HCT116 (cell line): ENCODE measurements at regions not wholly inside any gene's neighbourhood (a gene's known extent, or its start where the extent isn't known, plus 50 kb on each side); places are given as distances from the start of the nearest gene placed in this dataset.

Experiments
- ATAC-seq: fragments of 200-7000 bp; cut with Tn5 transposase; 2 replicates; pipeline ENCODE4 v1.9.1; 2020; ENCODE audit warnings: mild to moderate bottlenecking, moderate library complexity
- BruUV-seq: library from RNA; stranded (reverse); fragments of 400-500 nt; replicated peaks from 2 replicates; lab custom pipeline; 2021; lab: Mats Ljungman, UMichigan
- CTCF ChIA-PET: fragments of 300-600 bp; sonication (Branson Sonifier 250); formaldehyde crosslinking; loops from one replicate; lab custom pipeline; 2021; ENCODE audit warnings: antibody characterized with exemption; lab: Charles Lee
- POLR2A ChIA-PET: fragments of 300-600, 350-600 bp; sonication (Branson Sonifier 250); formaldehyde crosslinking; loops from one replicate; lab custom pipeline; 2021; ENCODE audit warnings: antibody characterized with exemption; lab: Charles Lee
- RAD21 ChIA-PET, 2 experiments: fragments of 300-600 bp; sonication (Branson Sonifier 250); formaldehyde crosslinking; loops; one replicate each; lab custom pipeline; 2023; ENCODE audit warnings: low total read pairs in 2 of 2; ENCODE audit not compliant: uncharacterized antibody in 2 of 2, unreplicated experiment in 2 of 2, low non-redundant PET in 1 of 2; lab: Charles Lee
- DNase-seq: peaks from one replicate; pipeline ENCODE4 v3.0.0-alpha.2; 2010; ENCODE audit warnings: low read depth, low spot score
- H2AFZ ChIP-seq: fragments of 200-600 bp; shearing (Covaris generic), sonication (generic); 2 replicates; pipeline ENCODE4 v1.6.1; 2017; ENCODE audit warnings: low read depth, mixed run types, mixed read lengths, antibody characterized with exemption, low read length; ENCODE audit not compliant: poor library complexity, severe bottlenecking
- H3K27ac ChIP-seq: 2 replicates; pipeline ENCODE4 v1.5.1; 2012; ENCODE audit warnings: low read depth, low read length
- H3K27me3 ChIP-seq: fragments of 200-600 bp; sonication (generic); 2 replicates; pipeline ENCODE4 v1.6.1; 2016; ENCODE audit warnings: mixed run types, low read length, mixed read lengths; ENCODE audit not compliant: insufficient read depth
- H3K36me3 ChIP-seq, 2 experiments: fragments of 200-500 bp in 1 of 2; fragments of 200-600 bp in 1 of 2; sonication (Bioruptor generic) in 1 of 2; sonication (generic) in 1 of 2; 2 replicates each; pipeline versions ENCODE4 v1.5.1 to v1.6.1; 2014 to 2016; ENCODE audit warnings: low read length in 2 of 2, inconsistent platforms in 1 of 2, mixed read lengths in 1 of 2, mixed run types in 1 of 2; ENCODE audit not compliant: insufficient read depth in 2 of 2, control insufficient read depth in 1 of 2
- H3K4me1 ChIP-seq, 2 experiments: fragments of 200-600 bp in 1 of 2; sonication (generic) in 1 of 2; 2 replicates each; pipeline versions ENCODE4 v1.5.1 to v1.6.1; 2012 to 2017; ENCODE audit warnings: low read length in 2 of 2, inconsistent platforms in 1 of 2, mild to moderate bottlenecking in 1 of 2, mixed read lengths in 1 of 2, mixed run types in 1 of 2, moderate library complexity in 1 of 2; ENCODE audit not compliant: insufficient read depth in 2 of 2, control insufficient read depth in 1 of 2
- H3K4me2 ChIP-seq: fragments of 200-600 bp; sonication (generic); 2 replicates; pipeline ENCODE4 v1.6.1; 2017; ENCODE audit warnings: mixed run types, low read length, mixed read lengths
- H3K4me3 ChIP-seq, 2 experiments: fragments of 200-600 bp in 1 of 2; sonication (generic) in 1 of 2; replicated peaks in 1 of 2; 2 replicates each; pipeline ENCODE4 v1.5.1; 2011 to 2016; ENCODE audit warnings: low read length in 2 of 2, control low read depth in 1 of 2, low read depth in 1 of 2, mild to moderate bottlenecking in 1 of 2, mixed read lengths in 1 of 2, mixed run types in 1 of 2
- H3K79me2 ChIP-seq: fragments of 200-600 bp; sonication (generic); 2 replicates; pipeline ENCODE4 v1.6.1; 2017; ENCODE audit warnings: mild to moderate bottlenecking, mixed run types, low read length, moderate library complexity, mixed read lengths; ENCODE audit not compliant: insufficient read depth
- H3K9ac ChIP-seq: fragments of 200-600 bp; sonication (generic); 2 replicates; pipeline ENCODE4 v1.6.1; 2016; ENCODE audit warnings: low read length, mixed read lengths
- H3K9me2 ChIP-seq: fragments of 200-600 bp; sonication (generic), shearing (Covaris generic); 2 replicates; pipeline ENCODE4 v1.6.1; 2017; ENCODE audit warnings: mixed run types, mild to moderate bottlenecking, moderate library complexity; ENCODE audit not compliant: insufficient read depth
- H3K9me3 ChIP-seq, 2 experiments: fragments of 200-500 bp in 1 of 2; fragments of 200-600 bp in 1 of 2; sonication (Bioruptor generic) in 1 of 2; sonication (generic) in 1 of 2; 2 replicates each; pipeline ENCODE4 v1.6.1; 2014 to 2017; ENCODE audit warnings: low read length in 2 of 2, mixed read lengths in 2 of 2, inconsistent platforms in 1 of 2, low read depth in 1 of 2, mild to moderate bottlenecking in 1 of 2, mixed run types in 1 of 2, moderate library complexity in 1 of 2; ENCODE audit not compliant: control insufficient read depth in 1 of 2, insufficient read depth in 1 of 2
- H4K20me1 ChIP-seq: fragments of 200-600 bp; sonication (generic), shearing (Covaris generic); 2 replicates; pipeline ENCODE4 v1.6.1; 2017; ENCODE audit warnings: mixed run types, mild to moderate bottlenecking, moderate library complexity; ENCODE audit not compliant: insufficient read depth
- CBX3 ChIP-seq: IDR thresholded peaks from 2 replicates; pipeline ENCODE4 v1.6.1; 2012; ENCODE audit warnings: low read depth
- CEBPB ChIP-seq: IDR thresholded peaks from 2 replicates; pipeline ENCODE4 v1.6.1; 2012; ENCODE audit warnings: low read depth
- EZH2phosphoT487 ChIP-seq: fragments of 200-600 bp; IDR thresholded peaks from 2 replicates; pipeline ENCODE4 v1.6.1; 2018; ENCODE audit warnings: antibody characterized with exemption, borderline replicate concordance
- JUND ChIP-seq: IDR thresholded peaks from 2 replicates; pipeline ENCODE4 v1.6.1; 2012
- POLR2A ChIP-seq: IDR thresholded peaks from 2 replicates; pipeline ENCODE4 v1.7.0; 2011; ENCODE audit warnings: borderline replicate concordance; ENCODE audit not compliant: insufficient read depth, insufficient read length; ENCODE audit errors: extremely low read depth
- SP1 ChIP-seq: IDR thresholded peaks from 2 replicates; pipeline ENCODE4 v1.6.1; 2012; ENCODE audit warnings: low read depth
- YY1 ChIP-seq: IDR thresholded peaks from 2 replicates; pipeline ENCODE4 v1.6.1; 2011; ENCODE audit warnings: low read length, low read depth, moderate library complexity, mild to moderate bottlenecking; ENCODE audit not compliant: insufficient replicate concordance; ENCODE audit errors: extremely low read depth
- ZBTB33 ChIP-seq: IDR thresholded peaks from 2 replicates; pipeline ENCODE4 v1.6.1; 2011; ENCODE audit warnings: mild to moderate bottlenecking, low read length, moderate library complexity; ENCODE audit not compliant: insufficient replicate concordance; ENCODE audit errors: extremely low read depth
- ZFX ChIP-seq: fragments of 450-650 bp; IDR thresholded peaks from 2 replicates; pipeline ENCODE4 v1.6.1; 2017
- ZNF274 ChIP-seq: fragments of 200-500 bp; sonication (Bioruptor generic); IDR thresholded peaks from 2 replicates; pipeline ENCODE4 v1.6.1; 2014; ENCODE audit warnings: mild to moderate bottlenecking, low read depth, low read length, inconsistent platforms
- intact Hi-C: fragments of 100-400 bp; cut with micrococcal nuclease; formaldehyde crosslinking; loops from 2 replicates; pipeline ENCODE4 v1.10.0; 2022
- TF ChIP-seq, protein P1 (sequence below): IDR thresholded peaks from 2 replicates; pipeline ENCODE4 v1.6.1; 2012
- TF ChIP-seq, protein P2 (sequence below), 3 experiments: fragments of 200-600 bp in 1 of 3; sonication (generic) in 1 of 3; IDR thresholded peaks in 2 of 3; conservative IDR thresholded peaks in 1 of 3; 2 replicates each; pipeline ENCODE4 v1.5.1; 2012 to 2017; ENCODE audit warnings: low read depth in 2 of 3, low read length in 2 of 3, antibody characterized with exemption in 1 of 3, borderline replicate concordance in 1 of 3, control low read depth in 1 of 3, mild to moderate bottlenecking in 1 of 3, mixed read lengths in 1 of 3, mixed run types in 1 of 3, moderate library complexity in 1 of 3; ENCODE audit not compliant: insufficient read depth in 1 of 3

DNA sequence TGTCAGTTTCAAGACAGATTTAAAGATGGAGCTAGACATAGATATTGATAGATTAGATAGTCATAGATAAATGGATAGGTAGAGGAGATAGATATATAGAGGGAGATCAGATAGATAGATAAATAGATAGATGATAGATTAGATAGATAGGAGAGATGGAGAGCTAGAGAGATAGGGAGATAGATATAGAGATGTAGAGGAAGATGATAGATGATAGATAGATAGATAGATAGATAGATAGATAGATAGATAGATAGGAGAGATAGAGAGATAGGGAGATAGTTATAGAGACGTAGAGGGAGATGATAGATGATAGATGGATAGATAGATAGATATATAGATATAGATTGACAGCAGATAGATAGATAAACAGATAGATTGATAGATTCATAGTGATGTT, 1038.8 kb upstream of the AUTS2 start:
- no peak overlapping the region for H3K4me3 ChIP-seq
- DNase-seq (no peak), ATAC-seq (no peak)
- H3K27ac ChIP-seq: no peak overlapping the region
- H3K9me2 ChIP-seq: no peaks in the 10 kb centered on the region
- CTCF ChIA-PET: no interaction called here
- H3K27me3 ChIP-seq: no peaks in the 10 kb centered on the region
- TF ChIP-seq EZH2phosphoT487: no peak
- no peak for TF ChIP-seq CBX3
- TF ChIP-seq, protein P1, sequence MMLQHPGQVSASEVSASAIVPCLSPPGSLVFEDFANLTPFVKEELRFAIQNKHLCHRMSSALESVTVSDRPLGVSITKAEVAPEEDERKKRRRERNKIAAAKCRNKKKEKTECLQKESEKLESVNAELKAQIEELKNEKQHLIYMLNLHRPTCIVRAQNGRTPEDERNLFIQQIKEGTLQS: no peak
- no peaks in the 10 kb centered on the region for H3K36me3 ChIP-seq
- H3K79me2 ChIP-seq: no peaks in the 10 kb centered on the region
- no TSS peak for BruUV-seq
- H3K4me2 ChIP-seq: no peak overlapping the region
- peaks cover 3 to 20% of the 10 kb centered on the region in 2 experiments; a peak in 2 of 4 replicates for H3K9me3 ChIP-seq
- POLR2A ChIA-PET: no interaction called here
- no peak overlapping the region for H3K9ac ChIP-seq
- H2AFZ ChIP-seq: no peak overlapping the region
- intact Hi-C loops: no loop called here
- no peaks in the 10 kb centered on the region for H4K20me1 ChIP-seq
- H3K4me1 ChIP-seq: no peaks in the 10 kb centered on the region
- RAD21 ChIA-PET: no interaction called here

- H3K27me3 ChIP-seq: no peaks in the 10 kb centered on the region
Measured at GRCh38 chr7:68562323-68562899, 1035.9 kb upstream of the AUTS2 start.

More at GRCh38 chr7:68562323-68562899, 1035.9 kb upstream of the AUTS2 start:
- Histone ChIP-seq H3K4me2 (no peak overlapping the region), H3K9me2 (no peaks in the 10 kb centered on the region), H2AFZ (no peak overlapping the region), H3K4me1 (no peaks in the 10 kb centered on the region), H3K36me3 (no peaks in the 10 kb centered on the region), H3K79me2 (no peaks in the 10 kb centered on the region), H3K27ac (no peak overlapping the region), H3K9ac (no peak overlapping the region), H4K20me1 (no peaks in the 10 kb centered on the region), H3K4me3 (no peak overlapping the region), H3K9me3 (peaks cover 0 to 30% of the 10 kb centered on the region in 2 experiments; a peak in 2 of 4 replicates)
- intact Hi-C loops: no loop called here
- ChIA-PET POLR2A (no interaction called here), CTCF (no interaction called here), RAD21 (no interaction called here)
- ATAC-seq (no peak), DNase-seq (no peak)
- no peak for TF ChIP-seq SP1
- TF ChIP-seq JUND: no peak
- TF ChIP-seq ZBTB33: no peak
- no peak for TF ChIP-seq ZNF274
- TF ChIP-seq CEBPB: no peak
- no peak for TF ChIP-seq POLR2A
- TF ChIP-seq YY1: no peak
- no peak for TF ChIP-seq ZFX
- TF ChIP-seq, protein P2, sequence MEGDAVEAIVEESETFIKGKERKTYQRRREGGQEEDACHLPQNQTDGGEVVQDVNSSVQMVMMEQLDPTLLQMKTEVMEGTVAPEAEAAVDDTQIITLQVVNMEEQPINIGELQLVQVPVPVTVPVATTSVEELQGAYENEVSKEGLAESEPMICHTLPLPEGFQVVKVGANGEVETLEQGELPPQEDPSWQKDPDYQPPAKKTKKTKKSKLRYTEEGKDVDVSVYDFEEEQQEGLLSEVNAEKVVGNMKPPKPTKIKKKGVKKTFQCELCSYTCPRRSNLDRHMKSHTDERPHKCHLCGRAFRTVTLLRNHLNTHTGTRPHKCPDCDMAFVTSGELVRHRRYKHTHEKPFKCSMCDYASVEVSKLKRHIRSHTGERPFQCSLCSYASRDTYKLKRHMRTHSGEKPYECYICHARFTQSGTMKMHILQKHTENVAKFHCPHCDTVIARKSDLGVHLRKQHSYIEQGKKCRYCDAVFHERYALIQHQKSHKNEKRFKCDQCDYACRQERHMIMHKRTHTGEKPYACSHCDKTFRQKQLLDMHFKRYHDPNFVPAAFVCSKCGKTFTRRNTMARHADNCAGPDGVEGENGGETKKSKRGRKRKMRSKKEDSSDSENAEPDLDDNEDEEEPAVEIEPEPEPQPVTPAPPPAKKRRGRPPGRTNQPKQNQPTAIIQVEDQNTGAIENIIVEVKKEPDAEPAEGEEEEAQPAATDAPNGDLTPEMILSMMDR (IDR thresholded peaks at IDR 0.05 in 2 of 3, conservative IDR thresholded peaks at IDR 0.05 in 1 of 3; ENCODE audit: borderline replicate concordance in 1 of 3, insufficient read depth in 1 of 3, low read depth in 2 of 3, low read length in 2 of 3): no peak
- no TSS peak for BruUV-seq
